CD14-positive monocyte (primary cell): ENCODE measurements at regions not wholly inside any gene's neighbourhood (a gene's known extent, or its start where the extent isn't known, plus 50 kb on each side); places are given as distances from the start of the nearest gene placed in this dataset.

Source experiments
- DNase-seq, 3 donors: peaks; one replicate each; pipeline ENCODE4 v3.0.0-alpha.2; 2011 to 2022
- H2AFZ ChIP-seq: 2 replicates; pipeline ENCODE4 v1.6.0; 2012; ENCODE audit warnings: mild to moderate bottlenecking, low read depth, low read length, inconsistent platforms; ENCODE audit not compliant: insufficient read depth, poor library complexity, severe bottlenecking
- H3K27ac ChIP-seq, 2 donors: 1 replicate in 1 of 2; 2 replicates in 1 of 2; pipeline ENCODE4 v1.5.1; 2012 to 2013; ENCODE audit warnings: low read length in 2 of 2, control low read depth in 1 of 2, inconsistent platforms in 1 of 2, low read depth in 1 of 2, mild to moderate bottlenecking in 1 of 2
- H3K27me3 ChIP-seq, 2 donors: one replicate each; pipeline versions ENCODE4 v1.6.0 to v1.6.1; 2011 to 2013; ENCODE audit warnings: low read length in 2 of 2; ENCODE audit not compliant: control insufficient read depth in 2 of 2, insufficient read depth in 2 of 2
- H3K36me3 ChIP-seq, 2 donors: replicated peaks in 1 of 2; 1 replicate in 1 of 2; 2 replicates in 1 of 2; pipeline versions ENCODE4 v1.5.1 to v1.6.1; 2012 to 2013; ENCODE audit warnings: low read length in 2 of 2, control low read depth in 1 of 2, inconsistent platforms in 1 of 2, mild to moderate bottlenecking in 1 of 2; ENCODE audit not compliant: insufficient read depth in 2 of 2, control insufficient read depth in 1 of 2
- H3K4me1 ChIP-seq, 2 donors: 1 replicate in 1 of 2; 2 replicates in 1 of 2; pipeline versions ENCODE4 v1.5.1 to v1.6.1; 2012 to 2013; ENCODE audit warnings: low read length in 2 of 2, control low read depth in 1 of 2, inconsistent platforms in 1 of 2, mild to moderate bottlenecking in 1 of 2, moderate library complexity in 1 of 2; ENCODE audit not compliant: insufficient read depth in 2 of 2, control insufficient read depth in 1 of 2
- H3K4me2 ChIP-seq: replicated peaks from 2 replicates; pipeline ENCODE3; 2012; ENCODE audit warnings: low read length, moderate library complexity, mild to moderate bottlenecking; ENCODE audit not compliant: poor library complexity, severe bottlenecking; ENCODE audit errors: extremely low read depth
- H3K4me3 ChIP-seq, 3 experiments: fragments of 200-600 bp in 1 of 3; sonication (generic) in 1 of 3; replicated peaks in 1 of 3; 1 replicate in 2 of 3; 2 replicates in 1 of 3; pipeline ENCODE4 v1.5.1; 2011 to 2013; ENCODE audit warnings: low read length in 3 of 3, mild to moderate bottlenecking in 3 of 3, control low read depth in 2 of 3, low read depth in 2 of 3, inconsistent platforms in 1 of 3, moderate library complexity in 1 of 3
- H3K79me2 ChIP-seq: 2 replicates; pipeline ENCODE4 v1.6.0; 2012; ENCODE audit warnings: mild to moderate bottlenecking, control low read depth, inconsistent platforms, low read length, moderate library complexity; ENCODE audit not compliant: insufficient read depth
- H3K9ac ChIP-seq: 2 replicates; pipeline ENCODE4 v1.6.0; 2017; ENCODE audit warnings: low read length, mild to moderate bottlenecking; ENCODE audit not compliant: insufficient read depth, poor library complexity, severe bottlenecking
- H3K9me3 ChIP-seq, 2 donors: replicated peaks in 1 of 2; 1 replicate in 1 of 2; 2 replicates in 1 of 2; pipeline versions ENCODE4 v1.5.1 to v1.6.1; 2012 to 2013; ENCODE audit warnings: low read length in 2 of 2, control low read depth in 1 of 2; ENCODE audit not compliant: control insufficient read depth in 1 of 2, insufficient read depth in 1 of 2
- H4K20me1 ChIP-seq: 2 replicates; pipeline ENCODE4 v1.6.0; 2012; ENCODE audit warnings: mild to moderate bottlenecking, low read length, control low read depth, moderate library complexity; ENCODE audit not compliant: insufficient read depth
- H3K27ac Mint-ChIP-seq, 7 donors: one replicate each; pipeline ENCODE4 v1.8.0; 2020; ENCODE audit warnings: mild to moderate bottlenecking in 7 of 7, mixed read lengths in 7 of 7, moderate library complexity in 6 of 7, inconsistent platforms in 2 of 7
- H3K27me3 Mint-ChIP-seq, 3 donors: one replicate each; pipeline ENCODE4 v1.8.0; 2021 to 2022; ENCODE audit warnings: low read depth in 3 of 3, mild to moderate bottlenecking in 3 of 3, mixed read lengths in 3 of 3, moderate library complexity in 3 of 3, inconsistent platforms in 1 of 3
- H3K36me3 Mint-ChIP-seq, 2 donors: one replicate each; pipeline ENCODE4 v1.8.0; 2020; ENCODE audit warnings: mixed read lengths in 2 of 2, inconsistent platforms in 1 of 2, mild to moderate bottlenecking in 1 of 2
- H3K4me1 Mint-ChIP-seq: one replicate; pipeline ENCODE4 v1.8.0; 2020; ENCODE audit warnings: mild to moderate bottlenecking, mixed read lengths
- H3K4me3 Mint-ChIP-seq, 2 donors: one replicate each; pipeline ENCODE4 v1.8.0; 2020; ENCODE audit warnings: mild to moderate bottlenecking in 2 of 2, mixed read lengths in 2 of 2, moderate library complexity in 1 of 2
- H3K9me3 Mint-ChIP-seq, 7 donors: one replicate each; pipeline ENCODE4 v1.8.0; 2020 to 2022; ENCODE audit warnings: mixed read lengths in 7 of 7, mild to moderate bottlenecking in 6 of 7, moderate library complexity in 6 of 7, inconsistent platforms in 2 of 7
- CTCF ChIP-seq: fragments of 200-600 bp; IDR thresholded peaks from one replicate; pipeline ENCODE4 v1.8.0; 2022; ENCODE audit warnings: antibody characterized with exemption, mild to moderate bottlenecking
- WGBS: methylation state at CpG from one replicate; pipeline ENCODE4 v1.1.5; 2013; ENCODE audit warnings: missing lambda C conversion rate; ENCODE audit not compliant: insufficient coverage; 5-methylcytosine and 5-hydroxymethylcytosine counted together
- intact Hi-C, 2 donors: fragments of 100-400 bp; cut with micrococcal nuclease; formaldehyde crosslinking; loops; one replicate each; pipeline versions ENCODE4 v1.15.0 to v1.15.1; 2023

- no peak for TF ChIP-seq CTCF
- H3K4me3 ChIP-seq = no peak overlapping the region
- no peak overlapping the region for H2AFZ ChIP-seq
- H3K36me3 Mint-ChIP-seq = peaks cover 20 to 31% of the 10 kb centered on the region in 2 donors
- no peaks in the 10 kb centered on the region for H3K9me3 ChIP-seq
- H3K79me2 ChIP-seq = peaks cover 100% of the 10 kb centered on the region
- H3K27me3 Mint-ChIP-seq = peaks cover 0 to 4% (median 2%) of the 10 kb centered on the region in 3 donors
- no peak overlapping the region for H3K9ac ChIP-seq
- H3K4me3 Mint-ChIP-seq = no peak overlapping the region
- H3K9me3 Mint-ChIP-seq = peaks cover 0 to under 1% (median 0%) of the 10 kb centered on the region in 7 donors
- H3K36me3 ChIP-seq = peaks cover 3 to 28% of the 10 kb centered on the region in 2 donors
- H4K20me1 ChIP-seq = peaks cover 53% of the 10 kb centered on the region
- peaks cover 0 to 7% of the 10 kb centered on the region in 2 donors for H3K27me3 ChIP-seq
- peaks cover 49% of the 10 kb centered on the region for H3K4me1 Mint-ChIP-seq
- WGBS = 97% methylated on average over 9 of the region's 11 CpGs
- H3K4me2 ChIP-seq = no peak overlapping the region
- H3K4me1 ChIP-seq = peaks cover 16 to 33% of the 10 kb centered on the region in 2 donors
- H3K27ac ChIP-seq = no peak overlapping the region
- H3K27ac Mint-ChIP-seq = peak overlapping the region in 1 of 7 donors; percentile 50
- intact Hi-C loops = no loop called here
- no peak for DNase-seq
These were observed 86.5 kb upstream of the PPARA start for GRCh38 chr22:46063846-46064227.

DNA sequence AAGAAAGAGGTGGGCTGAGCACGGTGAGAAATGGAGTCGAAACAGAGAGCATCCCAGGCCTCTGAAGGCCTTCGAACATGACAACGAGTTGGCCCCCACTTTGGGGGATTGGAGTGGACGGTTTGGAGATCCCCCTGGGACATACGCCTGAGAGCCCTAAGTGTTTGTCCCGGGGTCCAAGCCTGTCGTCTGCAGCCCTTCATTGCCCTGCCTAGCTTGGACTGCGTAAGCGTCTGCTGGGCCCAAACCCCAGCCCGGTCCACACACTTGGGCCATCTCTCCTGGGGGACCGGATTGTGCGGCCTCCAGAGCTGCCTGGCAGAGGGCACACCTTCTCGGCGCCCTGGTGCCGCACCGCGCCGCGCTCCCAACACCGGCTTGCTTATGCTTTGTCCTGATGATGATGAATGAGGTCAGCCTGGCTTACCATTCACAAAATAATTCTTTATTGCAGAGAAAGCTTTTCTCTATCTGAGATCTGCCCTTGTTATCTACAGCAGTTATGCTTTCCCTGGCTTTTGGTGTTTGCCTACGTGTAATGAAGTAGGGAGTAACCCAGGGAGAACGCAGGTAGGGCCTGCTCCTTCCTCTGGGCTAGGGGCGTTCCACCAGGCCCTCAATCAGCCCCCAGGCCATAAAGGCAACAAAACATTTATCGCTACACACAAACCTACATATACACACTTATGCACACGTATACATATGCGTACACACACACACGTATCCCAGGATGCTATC is 85.9 kb upstream of the PPARA start:
- Histone ChIP-seq H3K79me2 (peaks cover 100% of the 10 kb centered on the region), H4K20me1 (peaks cover 48% of the 10 kb centered on the region), H3K27me3 (peaks cover 0 to 7% of the 10 kb centered on the region in 2 donors), H3K4me1 (peaks cover 20 to 36% of the 10 kb centered on the region in 2 donors), H2AFZ (no peak overlapping the region), H3K4me2 (no peak overlapping the region), H3K27ac (no peak overlapping the region), H3K9ac (no peak overlapping the region), H3K4me3 (no peak overlapping the region), H3K36me3 (peaks cover 3 to 28% of the 10 kb centered on the region in 2 donors), H3K9me3 (no peaks in the 10 kb centered on the region)
- no peak for TF ChIP-seq CTCF
- peaks cover 55% of the 10 kb centered on the region for H3K4me1 Mint-ChIP-seq
- peaks cover 20 to 25% of the 10 kb centered on the region in 2 donors for H3K36me3 Mint-ChIP-seq
- H3K27me3 Mint-ChIP-seq = peaks cover 0 to 4% (median 2%) of the 10 kb centered on the region in 3 donors
- H3K4me3 Mint-ChIP-seq = no peak overlapping the region
- WGBS = 97% methylated on average over 15 of the region's 28 CpGs
- DNase-seq = no peak
- H3K9me3 Mint-ChIP-seq = no peaks in the 10 kb centered on the region
- H3K27ac Mint-ChIP-seq = peak overlapping the region in 2 of 7 donors; percentile 50 to 68
- intact Hi-C loops = no loop called here
